GM23338 (cell line): ENCODE measurements at regions not wholly inside any gene's neighbourhood (a gene's known extent, or its start where the extent isn't known, plus 50 kb on each side); places are given as distances from the start of the nearest gene placed in this dataset.

ENCODE experiments used
- ATAC-seq: fragments of 200-7000 bp; cut with Tn5 transposase; 3 replicates; pipeline ENCODE4 v1.9.1; 2020
- DNase-seq: peaks from one replicate; pipeline ENCODE4 v3.0.0-alpha.2; 2015; ENCODE audit warnings: low spot score
- H2AFZ ChIP-seq: fragments of 200-600 bp; sonication (generic); 2 replicates; pipeline ENCODE4 v1.8.0; 2016; ENCODE audit warnings: antibody characterized with exemption, mild to moderate bottlenecking, moderate library complexity
- H3F3A ChIP-seq: fragments of 200-600 bp; sonication (generic); replicated peaks from 2 replicates; pipeline ENCODE4 v1.8.0; 2017; ENCODE audit warnings: antibody characterized with exemption, mixed run types, low read depth
- H3K27ac ChIP-seq: fragments of 200-600 bp; sonication (generic); 2 replicates; pipeline ENCODE4 v1.6.1; 2016; ENCODE audit warnings: low read depth
- H3K27me3 ChIP-seq: fragments of 200-600 bp; sonication (generic); 2 replicates; pipeline ENCODE4 v1.8.0; 2016; ENCODE audit warnings: mild to moderate bottlenecking, mixed run types, moderate library complexity; ENCODE audit not compliant: insufficient read depth
- H3K36me3 ChIP-seq: fragments of 200-600 bp; sonication (generic); 2 replicates; pipeline ENCODE4 v1.8.0; 2016; ENCODE audit warnings: mild to moderate bottlenecking; ENCODE audit not compliant: insufficient read depth
- H3K4me1 ChIP-seq: fragments of 200-600 bp; sonication (generic); 2 replicates; pipeline ENCODE4 v1.8.0; 2016; ENCODE audit warnings: mild to moderate bottlenecking, moderate library complexity; ENCODE audit not compliant: insufficient read depth
- H3K4me2 ChIP-seq: fragments of 200-600 bp; sonication (generic); 2 replicates; pipeline ENCODE4 v1.7.1; 2017; ENCODE audit warnings: mixed run types
- H3K4me3 ChIP-seq: fragments of 200-600 bp; sonication (generic); 2 replicates; pipeline ENCODE4 v1.6.1; 2016; ENCODE audit warnings: mixed run types
- H3K79me2 ChIP-seq: fragments of 200-600 bp; sonication (generic); replicated peaks from 2 replicates; pipeline ENCODE4 v1.8.0; 2017; ENCODE audit warnings: mild to moderate bottlenecking; ENCODE audit not compliant: insufficient read depth
- H3K9me2 ChIP-seq: fragments of 200-600 bp; sonication (generic); 2 replicates; pipeline ENCODE4 v1.8.0; 2017; ENCODE audit not compliant: insufficient read depth
- H4K20me1 ChIP-seq: fragments of 200-600 bp; sonication (generic); replicated peaks from 2 replicates; pipeline ENCODE4 v1.8.0; 2017; ENCODE audit warnings: mild to moderate bottlenecking; ENCODE audit not compliant: insufficient read depth
- H3K27ac Mint-ChIP-seq: 2 replicates; pipeline ENCODE4 v1.8.0; 2020; ENCODE audit warnings: inconsistent platforms, mild to moderate bottlenecking, moderate library complexity, mixed read lengths
- H3K27me3 Mint-ChIP-seq: 3 replicates; pipeline ENCODE4 v1.8.0; 2022; ENCODE audit warnings: low read depth, mild to moderate bottlenecking, moderate library complexity, mixed read lengths, inconsistent platforms; ENCODE audit not compliant: insufficient read depth, poor library complexity
- H3K36me3 Mint-ChIP-seq: 3 replicates; pipeline ENCODE4 v1.8.0; 2021; ENCODE audit warnings: low read depth, mild to moderate bottlenecking, inconsistent platforms, moderate library complexity, mixed read lengths
- H3K4me1 Mint-ChIP-seq: 3 replicates; pipeline ENCODE4 v1.8.0; 2020; ENCODE audit warnings: mild to moderate bottlenecking, inconsistent platforms, mixed read lengths
- H3K4me3 Mint-ChIP-seq: 3 replicates; pipeline ENCODE4 v1.8.0; 2021; ENCODE audit warnings: moderate library complexity, mild to moderate bottlenecking, inconsistent platforms, mixed read lengths
- H3K9me3 Mint-ChIP-seq: 3 replicates; pipeline ENCODE4 v1.8.0; 2020; ENCODE audit warnings: moderate library complexity, mild to moderate bottlenecking, inconsistent platforms, mixed read lengths
- CREB1 ChIP-seq: fragments of 250-450 bp; sonication (Bioruptor Pico); IDR thresholded peaks from 2 replicates; pipeline ENCODE4 v1.5.0; 2020; ENCODE audit warnings: low read depth, mild to moderate bottlenecking, moderate library complexity
- CTCF ChIP-seq, 2 experiments: fragments of 200-600 bp in 1 of 2; sonication (generic) in 1 of 2; conservative IDR thresholded peaks; 2 replicates each; pipeline versions ENCODE4 v1.5.1 to v1.6.1; 2016 to 2017; ENCODE audit warnings: antibody characterized with exemption in 2 of 2, low read depth in 2 of 2, mild to moderate bottlenecking in 2 of 2, moderate library complexity in 1 of 2
- ETS1 ChIP-seq: IDR thresholded peaks from 2 replicates; pipeline ENCODE4 v1.6.1; 2016; ENCODE audit warnings: antibody characterized with exemption
- EZH2 ChIP-seq: fragments of 200-600 bp; sonication (generic); IDR thresholded peaks from one replicate; pipeline ENCODE4 v1.8.0; 2017; ENCODE audit warnings: antibody characterized with exemption, mild to moderate bottlenecking, low read depth; ENCODE audit not compliant: unreplicated experiment
- EZH2phosphoT487 ChIP-seq: fragments of 200-600 bp; sonication (generic); IDR thresholded peaks from one replicate; pipeline ENCODE4 v1.8.1; 2018; ENCODE audit warnings: antibody characterized with exemption; ENCODE audit not compliant: unreplicated experiment
- JUNB ChIP-seq: IDR thresholded peaks from one replicate; pipeline ENCODE4 v1.6.1; 2016; ENCODE audit warnings: antibody characterized with exemption; ENCODE audit not compliant: unreplicated experiment
- NANOG ChIP-seq: IDR thresholded peaks from 2 replicates; pipeline ENCODE4 v1.6.1; 2016; ENCODE audit warnings: antibody characterized with exemption, borderline replicate concordance
- POLR2AphosphoS5 ChIP-seq: IDR thresholded peaks from 2 replicates; pipeline ENCODE4 v1.6.1; 2016; ENCODE audit warnings: antibody characterized with exemption, low read depth
- REST ChIP-seq: IDR thresholded peaks from one replicate; pipeline ENCODE4 v1.6.1; 2018; ENCODE audit warnings: antibody characterized with exemption; ENCODE audit not compliant: unreplicated experiment
- STAT1 ChIP-seq: IDR thresholded peaks from one replicate; pipeline ENCODE4 v1.6.1; 2016; ENCODE audit warnings: antibody characterized with exemption; ENCODE audit not compliant: unreplicated experiment
- ZNF114 ChIP-seq: fragments of 250-450 bp; sonication (Bioruptor Pico); IDR thresholded peaks from 2 replicates; pipeline ENCODE4 v1.5.0; 2020; ENCODE audit warnings: mild to moderate bottlenecking, moderate library complexity
- ZNF331 ChIP-seq: fragments of 250-450 bp; sonication (Bioruptor Pico); IDR thresholded peaks from 2 replicates; pipeline ENCODE4 v1.5.0; 2020; ENCODE audit warnings: low read depth, mild to moderate bottlenecking, moderate library complexity
- ZNF462 ChIP-seq: fragments of 250-450 bp; sonication (Bioruptor Pico); IDR thresholded peaks from 2 replicates; pipeline ENCODE4 v1.5.0; 2020; ENCODE audit warnings: mild to moderate bottlenecking, moderate library complexity

GRCh38 chr14:29317423-29317822 is 550.8 kb downstream of the FOXG1 start:
- H3K9me3 Mint-ChIP-seq = no peaks in the 10 kb centered on the region
- no peak for ATAC-seq

More at GRCh38 chr14:29317423-29317822, 550.8 kb downstream of the FOXG1 start:
- H4K20me1 ChIP-seq = no peaks in the 10 kb centered on the region
- peaks cover 3% of the 10 kb centered on the region for H3K27me3 Mint-ChIP-seq
- no peak overlapping the region for H2AFZ ChIP-seq
- no peak overlapping the region for H3K4me3 ChIP-seq
- no peaks in the 10 kb centered on the region for H3K36me3 Mint-ChIP-seq
- H3K27me3 ChIP-seq = no peaks in the 10 kb centered on the region
- H3K79me2 ChIP-seq = no peaks in the 10 kb centered on the region
- no peaks in the 10 kb centered on the region for H3K4me1 Mint-ChIP-seq
- TF ChIP-seq ZNF462 (CRISPR knock-in tag) (no peak), ZNF331 (CRISPR knock-in tag) (no peak), ETS1 (no peak), EZH2phosphoT487 (no peak), CTCF (conservative IDR thresholded peaks at IDR 0.05; ENCODE audit: low read depth in 2 of 2) (no peak), ZNF114 (CRISPR knock-in tag) (no peak), REST (no peak), JUNB (no peak), CREB1 (no peak), EZH2 (no peak), STAT1 (no peak), NANOG (no peak), POLR2AphosphoS5 (no peak)
- H3K9me2 ChIP-seq = no peaks in the 10 kb centered on the region
- H3F3A ChIP-seq = no peaks in the 10 kb centered on the region
- no peaks in the 10 kb centered on the region for H3K4me1 ChIP-seq
- H3K27ac ChIP-seq = no peak overlapping the region
- H3K27ac Mint-ChIP-seq = no peak overlapping the region
- H3K36me3 ChIP-seq = no peaks in the 10 kb centered on the region
- H3K4me3 Mint-ChIP-seq = no peak overlapping the region
- no peak for DNase-seq
- no peak overlapping the region for H3K4me2 ChIP-seq
